Activated T-cell treated with anti-CD3 and anti-CD28 coated beads, Interleukin-2, amount 50 U/mL, for 4 hours (primary cell): ENCODE measurements at regions not wholly inside any gene's neighbourhood (a gene's known extent, or its start where the extent isn't known, plus 50 kb on each side); places are given as distances from the start of the nearest gene placed in this dataset.
"Not testable (repeated sequence)": the region's sequence is repeated elsewhere in the genome, so short reads cannot be mapped to it uniquely, and the experiment has no call there.

Experiments
- ATAC-seq, 2 donors: fragments of 200-7000 bp; cut with Tn5 transposase; one replicate each; pipeline ENCODE4 v1.10.0; 2021
- DNase-seq: peaks from one replicate; pipeline ENCODE4 v3.0.0-alpha.2; 2020
- H3K27me3 Mint-ChIP-seq: one replicate; pipeline ENCODE4 v1.8.0; 2021; ENCODE audit warnings: low read depth, mixed read lengths
- H3K36me3 Mint-ChIP-seq: one replicate; pipeline ENCODE4 v1.8.0; 2022; ENCODE audit warnings: mixed read lengths; ENCODE audit not compliant: insufficient read depth
- H3K4me1 Mint-ChIP-seq: one replicate; pipeline ENCODE4 v1.8.0; 2021; ENCODE audit warnings: low read depth, mixed read lengths
- H3K4me3 Mint-ChIP-seq: one replicate; pipeline ENCODE4 v1.8.0; 2021; ENCODE audit warnings: mild to moderate bottlenecking, moderate library complexity, mixed read lengths
- H3K9me3 Mint-ChIP-seq: one replicate; pipeline ENCODE4 v1.8.0; 2021; ENCODE audit warnings: mixed read lengths

GRCh38 chr2:235227590-235227989, 266.3 kb upstream of the AGAP1 start:
- Mint-ChIP-seq H3K27me3 (peaks cover 17% of the 10 kb centered on the region), H3K4me3 (no peak overlapping the region), H3K4me1 (no peaks in the 10 kb centered on the region), H3K36me3 (no peaks in the 10 kb centered on the region), H3K9me3 (peaks cover 5% of the 10 kb centered on the region)
- ATAC-seq (no peak), DNase-seq (no peak)

- peaks cover 15% of the 10 kb centered on the region for H3K27me3 Mint-ChIP-seq
These were observed 265.4 kb upstream of the AGAP1 start for GRCh38 chr2:235228422-235228821.

GRCh38 chr2:235229236-235229635, 264.6 kb upstream of the AGAP1 start:
- Mint-ChIP-seq H3K4me3 (no peak overlapping the region), H3K27me3 (peaks cover 10% of the 10 kb centered on the region), H3K36me3 (no peaks in the 10 kb centered on the region), H3K4me1 (no peaks in the 10 kb centered on the region), H3K9me3 (no peaks in the 10 kb centered on the region)
- no peak for ATAC-seq
- no peak for DNase-seq

More at GRCh38 chr2:235228422-235228821, 265.4 kb upstream of the AGAP1 start:
- H3K4me1 Mint-ChIP-seq, ATAC-seq, H3K9me3 Mint-ChIP-seq, H3K4me3 Mint-ChIP-seq, H3K36me3 Mint-ChIP-seq, DNase-seq: not testable (repeated sequence)

GRCh38 chr2:235230821-235231601, 262.8 kb upstream of the AGAP1 start:
- ATAC-seq (no peak), DNase-seq (no peak)
- no peak overlapping the region for H3K4me3 Mint-ChIP-seq
- no peaks in the 10 kb centered on the region for H3K36me3 Mint-ChIP-seq
- no peaks in the 10 kb centered on the region for H3K4me1 Mint-ChIP-seq
- H3K27me3 Mint-ChIP-seq = peaks cover 12% of the 10 kb centered on the region
- no peaks in the 10 kb centered on the region for H3K9me3 Mint-ChIP-seq

GRCh38 chr2:235232449-235233433, 261.1 kb upstream of the AGAP1 start:
- H3K9me3 Mint-ChIP-seq = no peaks in the 10 kb centered on the region
- DNase-seq = no peak
- H3K4me3 Mint-ChIP-seq = no peak overlapping the region

GRCh38 chr2:235234736-235235135, 259.1 kb upstream of the AGAP1 start:
- peaks cover 13% of the 10 kb centered on the region for H3K27me3 Mint-ChIP-seq
- ATAC-seq = no peak
- H3K4me1 Mint-ChIP-seq = no peaks in the 10 kb centered on the region
- no peaks in the 10 kb centered on the region for H3K36me3 Mint-ChIP-seq
- no peak for DNase-seq
- no peaks in the 10 kb centered on the region for H3K9me3 Mint-ChIP-seq
- no peak overlapping the region for H3K4me3 Mint-ChIP-seq

More at GRCh38 chr2:235232449-235233433, 261.1 kb upstream of the AGAP1 start:
- Mint-ChIP-seq H3K27me3 (peaks cover 12% of the 10 kb centered on the region), H3K36me3 (no peaks in the 10 kb centered on the region), H3K4me1 (no peaks in the 10 kb centered on the region)
- no peak for ATAC-seq

GRCh38 chr2:235235977-235236767, 257.7 kb upstream of the AGAP1 start:
- Mint-ChIP-seq H3K4me1 (no peaks in the 10 kb centered on the region), H3K4me3 (no peak overlapping the region), H3K27me3 (peaks cover 10% of the 10 kb centered on the region), H3K9me3 (no peaks in the 10 kb centered on the region), H3K36me3 (no peaks in the 10 kb centered on the region)
- no peak for DNase-seq
- ATAC-seq = no peak

- Mint-ChIP-seq H3K27me3 (peaks cover 16% of the 10 kb centered on the region), H3K4me1 (no peaks in the 10 kb centered on the region), H3K36me3 (no peaks in the 10 kb centered on the region), H3K4me3 (no peak overlapping the region), H3K9me3 (no peaks in the 10 kb centered on the region)
- DNase-seq (no peak), ATAC-seq (no peak)
These were observed 255.3 kb upstream of the AGAP1 start for GRCh38 chr2:235238537-235238936.

GRCh38 chr2:235240574-235240973, 253.3 kb upstream of the AGAP1 start:
- no peak for ATAC-seq
- H3K4me3 Mint-ChIP-seq = no peak overlapping the region

GRCh38 chr2:235244255-235245220, 249.3 kb upstream of the AGAP1 start:
- no peak for ATAC-seq
- Mint-ChIP-seq H3K4me1 (no peaks in the 10 kb centered on the region), H3K27me3 (peaks cover 19% of the 10 kb centered on the region), H3K4me3 (no peak overlapping the region), H3K9me3 (no peaks in the 10 kb centered on the region), H3K36me3 (no peaks in the 10 kb centered on the region)
- no peak for DNase-seq

More at GRCh38 chr2:235240574-235240973, 253.3 kb upstream of the AGAP1 start:
- DNase-seq = no peak
- no peaks in the 10 kb centered on the region for H3K36me3 Mint-ChIP-seq
- H3K4me1 Mint-ChIP-seq = no peaks in the 10 kb centered on the region
- no peaks in the 10 kb centered on the region for H3K9me3 Mint-ChIP-seq
- peaks cover 16% of the 10 kb centered on the region for H3K27me3 Mint-ChIP-seq

- ATAC-seq (no peak), DNase-seq (no peak)
- H3K36me3 Mint-ChIP-seq = no peaks in the 10 kb centered on the region
- H3K9me3 Mint-ChIP-seq = no peaks in the 10 kb centered on the region
- H3K27me3 Mint-ChIP-seq = peaks cover 11% of the 10 kb centered on the region
- H3K4me3 Mint-ChIP-seq = no peak overlapping the region
- no peaks in the 10 kb centered on the region for H3K4me1 Mint-ChIP-seq
These were observed 246.8 kb upstream of the AGAP1 start for GRCh38 chr2:235247001-235247400.

- H3K9me3 Mint-ChIP-seq = no peaks in the 10 kb centered on the region
- H3K27me3 Mint-ChIP-seq = peaks cover 10% of the 10 kb centered on the region
- no peak for DNase-seq
These were observed 238.2 kb upstream of the AGAP1 start for GRCh38 chr2:235255693-235256092.

GRCh38 chr2:235257590-235257989, 236.3 kb upstream of the AGAP1 start:
- no peak for DNase-seq
- Mint-ChIP-seq H3K4me3 (no peak overlapping the region), H3K36me3 (no peaks in the 10 kb centered on the region), H3K4me1 (no peaks in the 10 kb centered on the region), H3K27me3 (peaks cover 19% of the 10 kb centered on the region), H3K9me3 (peaks cover 7% of the 10 kb centered on the region)
- no peak for ATAC-seq

More at GRCh38 chr2:235255693-235256092, 238.2 kb upstream of the AGAP1 start:
- Mint-ChIP-seq H3K4me1 (no peaks in the 10 kb centered on the region), H3K4me3 (no peak overlapping the region), H3K36me3 (no peaks in the 10 kb centered on the region)
- no peak for ATAC-seq
